ENCODE measurements at regions not wholly inside any gene's neighbourhood (a gene's known extent, or its start where the extent isn't known, plus 50 kb on each side); places are given as distances from the start of the nearest gene placed in this dataset.

- TF ChIP-seq MAX (IDR thresholded peaks at IDR 0.05) = no peak
- TF ChIP-seq EP300 (IDR thresholded peaks at IDR 0.05) = no peak
- no peak for TF ChIP-seq CTCF (IDR thresholded peaks at IDR 0.05)
- TF ChIP-seq, protein P1, sequence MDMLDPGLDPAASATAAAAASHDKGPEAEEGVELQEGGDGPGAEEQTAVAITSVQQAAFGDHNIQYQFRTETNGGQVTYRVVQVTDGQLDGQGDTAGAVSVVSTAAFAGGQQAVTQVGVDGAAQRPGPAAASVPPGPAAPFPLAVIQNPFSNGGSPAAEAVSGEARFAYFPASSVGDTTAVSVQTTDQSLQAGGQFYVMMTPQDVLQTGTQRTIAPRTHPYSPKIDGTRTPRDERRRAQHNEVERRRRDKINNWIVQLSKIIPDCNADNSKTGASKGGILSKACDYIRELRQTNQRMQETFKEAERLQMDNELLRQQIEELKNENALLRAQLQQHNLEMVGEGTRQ (IDR thresholded peaks at IDR 0.05) = no peak
- TF ChIP-seq POLR2A (IDR thresholded peaks at IDR 0.05; ENCODE audit: low read length) = no peak
- no peak for TF ChIP-seq FOSB (CRISPR knock-in tag; IDR thresholded peaks at IDR 0.05)
- no peak for TF ChIP-seq HOXA7 (CRISPR knock-in tag; IDR thresholded peaks at IDR 0.05)
- no peak for TF ChIP-seq POLR2AphosphoS2 (conservative IDR thresholded peaks at IDR 0.05; ENCODE audit: low read length)
- TF ChIP-seq RCOR1 (IDR thresholded peaks at IDR 0.05; ENCODE audit: low read depth, low read length) = no peak
- no peak for TF ChIP-seq JUNB (IDR thresholded peaks at IDR 0.05)
- no peak for TF ChIP-seq CEBPB (IDR thresholded peaks at IDR 0.05)
- TF ChIP-seq, protein P2, sequence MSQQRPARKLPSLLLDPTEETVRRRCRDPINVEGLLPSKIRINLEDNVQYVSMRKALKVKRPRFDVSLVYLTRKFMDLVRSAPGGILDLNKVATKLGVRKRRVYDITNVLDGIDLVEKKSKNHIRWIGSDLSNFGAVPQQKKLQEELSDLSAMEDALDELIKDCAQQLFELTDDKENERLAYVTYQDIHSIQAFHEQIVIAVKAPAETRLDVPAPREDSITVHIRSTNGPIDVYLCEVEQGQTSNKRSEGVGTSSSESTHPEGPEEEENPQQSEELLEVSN (IDR thresholded peaks at IDR 0.05; ENCODE audit: borderline replicate concordance, low read depth) = no peak
- TF ChIP-seq NR3C1 (IDR thresholded peaks at IDR 0.05) = no peak
Measured at GRCh38 chr2:60292242-60292641, 261.2 kb downstream of the BCL11A start.

All from A549 (cell line).